Mesenchymal stem cell (in vitro differentiated cells and primary cell): ENCODE measurements at regions not wholly inside any gene's neighbourhood (a gene's known extent, or its start where the extent isn't known, plus 50 kb on each side); places are given as distances from the start of the nearest gene placed in this dataset.
A peak's percentile ranks its signal among the peaks of the same experiment; 100 is the strongest.

Experiments used
- DNase-seq: peaks from one replicate; pipeline ENCODE4 v3.0.0-alpha.2; 2013
- H2AFZ ChIP-seq: one replicate; pipeline ENCODE4 v1.6.1; 2013; ENCODE audit warnings: low read depth, mild to moderate bottlenecking, control low read depth, inconsistent platforms, low read length, moderate library complexity
- H2AK5ac ChIP-seq: 2 replicates; pipeline ENCODE4 v1.6.1; 2013; ENCODE audit warnings: low read length, moderate library complexity, mild to moderate bottlenecking, inconsistent platforms; ENCODE audit not compliant: severe bottlenecking
- H2BK120ac ChIP-seq: one replicate; pipeline ENCODE4 v1.6.1; 2013; ENCODE audit warnings: low read depth, mild to moderate bottlenecking, inconsistent platforms, low read length, moderate library complexity
- H2BK12ac ChIP-seq, 2 experiments: one replicate each; pipeline ENCODE4 v1.6.1; 2013; ENCODE audit warnings: inconsistent platforms in 2 of 2, low read length in 2 of 2, mild to moderate bottlenecking in 2 of 2, moderate library complexity in 2 of 2, control low read depth in 1 of 2
- H2BK15ac ChIP-seq: one replicate; pipeline ENCODE4 v1.6.1; 2013; ENCODE audit warnings: mild to moderate bottlenecking, low read depth, inconsistent platforms; ENCODE audit not compliant: poor library complexity, severe bottlenecking
- H2BK5ac ChIP-seq: 2 replicates; pipeline ENCODE4 v1.6.1; 2013; ENCODE audit warnings: low read depth, mild to moderate bottlenecking, low read length, control low read depth, inconsistent platforms; ENCODE audit not compliant: poor library complexity, severe bottlenecking
- H3K14ac ChIP-seq, 2 experiments: one replicate each; pipeline ENCODE4 v1.6.1; 2013; ENCODE audit warnings: inconsistent platforms in 2 of 2, low read length in 2 of 2, control low read depth in 1 of 2, mild to moderate bottlenecking in 1 of 2, moderate library complexity in 1 of 2
- H3K18ac ChIP-seq, 2 experiments: one replicate each; pipeline ENCODE4 v1.6.1; 2013; ENCODE audit warnings: inconsistent platforms in 2 of 2, low read length in 2 of 2, control low read depth in 1 of 2, low read depth in 1 of 2, mild to moderate bottlenecking in 1 of 2
- H3K23ac ChIP-seq, 2 experiments: one replicate each; pipeline ENCODE4 v1.6.1; 2013; ENCODE audit warnings: inconsistent platforms in 2 of 2, low read length in 2 of 2, mild to moderate bottlenecking in 2 of 2, moderate library complexity in 2 of 2, control low read depth in 1 of 2
- H3K27ac ChIP-seq: 2 replicates; pipeline ENCODE4 v1.5.1; 2013; ENCODE audit warnings: mild to moderate bottlenecking, moderate library complexity, low read length, control low read depth, inconsistent platforms; ENCODE audit not compliant: poor library complexity, severe bottlenecking
- H3K27me3 ChIP-seq, 2 experiments: 2 replicates each; pipeline versions ENCODE4 v1.6.1 to v1.7.0; 2013; ENCODE audit warnings: low read length in 2 of 2, mild to moderate bottlenecking in 2 of 2, moderate library complexity in 2 of 2, control low read depth in 1 of 2, inconsistent platforms in 1 of 2; ENCODE audit not compliant: control insufficient read depth in 1 of 2, insufficient read depth in 1 of 2
- H3K36me3 ChIP-seq, 2 experiments: 2 replicates each; pipeline versions ENCODE4 v1.6.1 to v1.7.0; 2013; ENCODE audit warnings: low read length in 2 of 2, control low read depth in 1 of 2, inconsistent platforms in 1 of 2, low read depth in 1 of 2, mild to moderate bottlenecking in 1 of 2; ENCODE audit not compliant: insufficient read depth in 2 of 2, control insufficient read depth in 1 of 2
- H3K4ac ChIP-seq, 2 experiments: one replicate each; pipeline ENCODE4 v1.6.1; 2013; ENCODE audit warnings: inconsistent platforms in 2 of 2, low read length in 2 of 2, mild to moderate bottlenecking in 2 of 2, moderate library complexity in 2 of 2, control low read depth in 1 of 2, low read depth in 1 of 2
- H3K4me1 ChIP-seq: 2 replicates; pipeline ENCODE4 v1.6.1; 2013; ENCODE audit warnings: low read depth, low read length, control low read depth; ENCODE audit not compliant: control insufficient read depth, insufficient read depth
- H3K4me2 ChIP-seq: 2 replicates; pipeline ENCODE4 v1.6.1; 2013; ENCODE audit warnings: low read length, mild to moderate bottlenecking, inconsistent platforms; ENCODE audit not compliant: poor library complexity, severe bottlenecking
- H3K4me3 ChIP-seq, 2 experiments: 2 replicates each; pipeline versions ENCODE4 v1.5.1 to v1.7.0; 2013; ENCODE audit warnings: low read length in 2 of 2, mild to moderate bottlenecking in 2 of 2, control low read depth in 1 of 2, low read depth in 1 of 2; ENCODE audit not compliant: insufficient read depth in 1 of 2
- H3K79me1 ChIP-seq: replicated peaks from 2 replicates; pipeline ENCODE4 v1.6.1; 2013; ENCODE audit warnings: mild to moderate bottlenecking, control low read depth, low read length, inconsistent platforms; ENCODE audit not compliant: poor library complexity, severe bottlenecking
- H3K9ac ChIP-seq: 2 replicates; pipeline ENCODE4 v1.7.0; 2013; ENCODE audit warnings: mild to moderate bottlenecking, low read length, moderate library complexity
- H3K9me3 ChIP-seq: 2 replicates; pipeline ENCODE4 v1.7.0; 2013; ENCODE audit warnings: mild to moderate bottlenecking, low read length; ENCODE audit not compliant: control insufficient read depth
- H4K8ac ChIP-seq: one replicate; pipeline ENCODE4 v1.6.1; 2013; ENCODE audit warnings: inconsistent platforms, mild to moderate bottlenecking, low read length, moderate library complexity
- H4K91ac ChIP-seq: one replicate; pipeline ENCODE4 v1.6.1; 2013; ENCODE audit warnings: mild to moderate bottlenecking, low read length, inconsistent platforms
- WGBS: methylation state at CpG from one replicate; pipeline ENCODE4 v1.1.7; 2013; ENCODE audit warnings: mixed read lengths; 5-methylcytosine and 5-hydroxymethylcytosine counted together

GRCh38 chr6:167761794-167762258, 64.9 kb upstream of the AFDN start:
- WGBS: 83% methylated on average over 6 of the region's 7 CpGs
- Histone ChIP-seq H3K79me1 (no peaks in the 10 kb centered on the region), H3K27me3 (peaks cover 0 to 18% of the 10 kb centered on the region in 2 experiments), H3K4ac (peak overlapping the region in 1 of 2 experiments; percentile 17), H3K14ac (peak overlapping the region in 1 of 2 experiments; percentile 74), H2AFZ (no peak overlapping the region), H4K91ac (peak overlapping the region; percentile 40), H2BK12ac (peak overlapping the region; percentile 70 to 89), H4K8ac (peak overlapping the region; percentile 35), H2BK5ac (no peak overlapping the region), H3K4me2 (no peak overlapping the region), H3K27ac (no peak overlapping the region), H3K9me3 (no peaks in the 10 kb centered on the region), H3K9ac (no peak overlapping the region), H2BK120ac (no peak overlapping the region), H3K36me3 (no peaks in the 10 kb centered on the region), H3K23ac (no peak overlapping the region), H3K4me3 (no peak overlapping the region), H2AK5ac (no peak overlapping the region), H3K4me1 (no peaks in the 10 kb centered on the region), H2BK15ac (no peak overlapping the region), H3K18ac (peak overlapping the region in 1 of 2 experiments; percentile 84)
- DNase-seq: no peak

DNA sequence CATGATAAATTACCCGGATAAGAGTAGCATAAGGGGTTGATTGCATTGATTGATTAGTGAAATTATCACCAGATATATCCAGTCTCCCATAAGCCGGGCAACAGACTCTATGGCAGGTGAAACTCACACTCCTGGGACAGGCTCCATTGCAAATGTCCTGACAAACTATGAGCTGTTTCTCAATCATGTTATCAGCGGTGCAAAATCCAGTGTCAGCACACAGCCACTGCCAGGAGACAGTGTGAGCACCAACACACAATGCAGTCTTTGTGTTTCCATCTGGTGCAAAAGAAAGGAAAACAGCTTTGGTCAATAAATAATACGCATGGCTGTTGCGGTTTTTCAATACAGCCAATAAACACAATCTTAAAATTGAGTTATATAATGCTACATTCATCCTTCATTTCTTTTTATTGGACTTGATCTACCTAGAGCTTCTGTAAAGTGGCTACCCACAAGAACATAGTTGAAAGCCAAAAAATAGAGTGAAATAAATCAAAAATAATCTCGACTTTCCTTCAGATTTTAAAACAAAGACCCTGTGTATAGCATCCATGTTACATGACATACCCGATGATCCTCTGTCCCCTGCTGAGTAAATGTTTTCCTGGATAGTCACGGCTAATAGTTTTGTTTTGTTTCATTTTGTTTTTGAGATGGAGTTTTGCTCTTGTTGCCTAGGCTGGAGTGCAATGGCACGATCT, 64.3 kb upstream of the AFDN start:
- no peak overlapping the region for H4K8ac ChIP-seq
- H3K79me1 ChIP-seq: no peaks in the 10 kb centered on the region
- no peak overlapping the region for H2AK5ac ChIP-seq
- no peak overlapping the region for H3K4me2 ChIP-seq
- H2BK15ac ChIP-seq: no peak overlapping the region
- H2BK120ac ChIP-seq: no peak overlapping the region
- H3K23ac ChIP-seq: no peak overlapping the region
- H3K14ac ChIP-seq: no peak overlapping the region
- no peak overlapping the region for H3K4me3 ChIP-seq
- H3K9ac ChIP-seq: no peak overlapping the region
- 89% methylated on average over 7 of the region's 9 CpGs for WGBS
- no peak overlapping the region for H3K18ac ChIP-seq
- H3K9me3 ChIP-seq: no peaks in the 10 kb centered on the region
- H3K27ac ChIP-seq: no peak overlapping the region
- H2BK12ac ChIP-seq: peak overlapping the region in 1 of 2 experiments; percentile 71
- no peak overlapping the region for H2AFZ ChIP-seq
- H3K27me3 ChIP-seq: peaks cover 0 to 22% of the 10 kb centered on the region in 2 experiments
- no peak overlapping the region for H2BK5ac ChIP-seq
- no peaks in the 10 kb centered on the region for H3K4me1 ChIP-seq
- H3K4ac ChIP-seq: no peak overlapping the region
- no peak overlapping the region for H4K91ac ChIP-seq
- DNase-seq: no peak
- H3K36me3 ChIP-seq: no peaks in the 10 kb centered on the region

GRCh38 chr6:167763056-167763944, 63.4 kb upstream of the AFDN start:
- no peaks in the 10 kb centered on the region for H3K9me3 ChIP-seq
- no peak overlapping the region for H2AK5ac ChIP-seq
- DNase-seq: no peak
- no peak overlapping the region for H2BK5ac ChIP-seq
- no peaks in the 10 kb centered on the region for H3K36me3 ChIP-seq
- H3K14ac ChIP-seq: no peak overlapping the region
- H3K4me3 ChIP-seq: no peak overlapping the region
- H3K4me2 ChIP-seq: no peak overlapping the region
- H3K79me1 ChIP-seq: no peaks in the 10 kb centered on the region
- H2AFZ ChIP-seq: no peak overlapping the region
- peak overlapping the region in 1 of 2 experiments; percentile 2 for H3K18ac ChIP-seq
- H3K4me1 ChIP-seq: no peaks in the 10 kb centered on the region
- H2BK15ac ChIP-seq: no peak overlapping the region
- no peak overlapping the region for H3K4ac ChIP-seq
- H3K27me3 ChIP-seq: peaks cover 4 to 20% of the 10 kb centered on the region in 2 experiments
- H2BK120ac ChIP-seq: no peak overlapping the region
- no peak overlapping the region for H3K9ac ChIP-seq
- no peak overlapping the region for H4K91ac ChIP-seq
- H2BK12ac ChIP-seq: peak overlapping the region in 1 of 2 experiments; percentile 60
- WGBS: 91% methylated on average over 9 of the region's 11 CpGs
- no peak overlapping the region for H3K23ac ChIP-seq
- H4K8ac ChIP-seq: no peak overlapping the region
- H3K27ac ChIP-seq: no peak overlapping the region

DNA sequence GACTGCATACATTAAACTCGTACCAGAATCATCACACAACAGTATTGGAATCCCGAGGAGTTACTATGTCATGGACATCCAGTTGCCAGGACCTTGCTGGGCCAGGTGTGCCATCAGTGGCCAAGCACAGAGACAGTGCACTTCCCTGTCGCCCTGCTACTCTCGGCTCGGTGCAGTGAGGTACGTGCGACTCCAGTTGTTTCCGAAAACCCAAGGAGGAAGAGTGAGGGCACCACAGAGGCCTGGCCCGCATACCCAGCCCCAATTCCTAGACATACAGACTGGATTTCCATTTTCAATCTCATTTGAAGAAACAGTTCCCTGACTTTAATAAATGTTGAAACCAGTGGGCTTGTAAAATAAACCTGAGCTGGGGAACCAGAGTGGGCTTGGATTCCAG, 62.5 kb upstream of the AFDN start:
- no peak for DNase-seq

More for the DNA sequence above, 62.5 kb upstream of the AFDN start:
- Histone ChIP-seq H3K4me3 (no peak overlapping the region), H3K36me3 (no peaks in the 10 kb centered on the region), H3K4ac (no peak overlapping the region), H3K14ac (no peak overlapping the region), H3K4me1 (no peaks in the 10 kb centered on the region), H2BK120ac (no peak overlapping the region), H2BK5ac (no peak overlapping the region), H3K23ac (no peak overlapping the region), H2BK15ac (no peak overlapping the region), H3K9me3 (no peaks in the 10 kb centered on the region), H3K27ac (no peak overlapping the region), H2AFZ (no peak overlapping the region), H4K91ac (no peak overlapping the region), H2AK5ac (no peak overlapping the region), H4K8ac (peak overlapping the region; percentile 19), H2BK12ac (peak overlapping the region in 1 of 2 experiments; percentile 8), H3K27me3 (peaks cover 4 to 26% of the 10 kb centered on the region in 2 experiments), H3K18ac (peak overlapping the region in 1 of 2 experiments; percentile 6), H3K79me1 (no peaks in the 10 kb centered on the region), H3K9ac (no peak overlapping the region), H3K4me2 (no peak overlapping the region)
- WGBS: 89% methylated on average over 9 of the region's 9 CpGs
